Suprapubic skin (tissue), 4 donors: ENCODE measurements at regions not wholly inside any gene's neighbourhood (a gene's known extent, or its start where the extent isn't known, plus 50 kb on each side); places are given as distances from the start of the nearest gene placed in this dataset.

Experiments used
- POLR2A ChIP-seq, 2 donors: fragments of 450-650 bp; IDR thresholded peaks; one replicate each; pipeline ENCODE4 v1.6.1; 2017; ENCODE audit warnings: antibody characterized with exemption in 2 of 2, mild to moderate bottlenecking in 2 of 2, moderate library complexity in 2 of 2
- POLR2AphosphoS5 ChIP-seq, 3 donors: sonication (generic); formaldehyde crosslinking; IDR thresholded peaks; one replicate each; pipeline ENCODE4 v1.6.1; 2017; ENCODE audit warnings: antibody characterized with exemption in 3 of 3
- TF ChIP-seq, protein P1 (sequence below), 2 donors: fragments of 200-600 bp in 1 of 2; fragments of 450-650 bp in 1 of 2; sonication (generic) in 1 of 2; IDR thresholded peaks; one replicate each; pipeline ENCODE4 v1.5.1; 2016 to 2019; ENCODE audit warnings: antibody characterized with exemption in 2 of 2, mild to moderate bottlenecking in 1 of 2, moderate library complexity in 1 of 2

DNA sequence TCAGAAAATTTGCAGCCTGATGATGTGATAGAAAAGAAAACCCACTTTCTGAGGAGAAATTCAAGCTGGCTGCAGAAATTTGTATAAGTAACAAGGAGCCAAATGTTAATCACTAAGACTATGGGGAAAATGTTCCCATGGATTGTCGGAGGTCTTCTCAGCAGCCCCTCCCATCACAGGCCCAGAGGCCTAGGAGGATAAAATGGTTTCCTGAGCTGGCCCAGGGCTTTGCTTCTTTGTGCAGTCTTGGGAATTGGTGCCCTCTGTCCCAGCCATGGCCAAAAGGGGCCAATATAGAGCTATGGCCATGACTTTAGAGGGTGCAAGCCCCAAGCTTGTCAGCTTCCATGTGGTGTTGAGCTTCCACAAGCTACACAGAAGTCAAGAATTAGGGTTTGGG lies 335.9 kb downstream of the ATP23 start:
- TF ChIP-seq POLR2A (IDR thresholded peaks at IDR 0.05): no peak
- TF ChIP-seq, protein P1, sequence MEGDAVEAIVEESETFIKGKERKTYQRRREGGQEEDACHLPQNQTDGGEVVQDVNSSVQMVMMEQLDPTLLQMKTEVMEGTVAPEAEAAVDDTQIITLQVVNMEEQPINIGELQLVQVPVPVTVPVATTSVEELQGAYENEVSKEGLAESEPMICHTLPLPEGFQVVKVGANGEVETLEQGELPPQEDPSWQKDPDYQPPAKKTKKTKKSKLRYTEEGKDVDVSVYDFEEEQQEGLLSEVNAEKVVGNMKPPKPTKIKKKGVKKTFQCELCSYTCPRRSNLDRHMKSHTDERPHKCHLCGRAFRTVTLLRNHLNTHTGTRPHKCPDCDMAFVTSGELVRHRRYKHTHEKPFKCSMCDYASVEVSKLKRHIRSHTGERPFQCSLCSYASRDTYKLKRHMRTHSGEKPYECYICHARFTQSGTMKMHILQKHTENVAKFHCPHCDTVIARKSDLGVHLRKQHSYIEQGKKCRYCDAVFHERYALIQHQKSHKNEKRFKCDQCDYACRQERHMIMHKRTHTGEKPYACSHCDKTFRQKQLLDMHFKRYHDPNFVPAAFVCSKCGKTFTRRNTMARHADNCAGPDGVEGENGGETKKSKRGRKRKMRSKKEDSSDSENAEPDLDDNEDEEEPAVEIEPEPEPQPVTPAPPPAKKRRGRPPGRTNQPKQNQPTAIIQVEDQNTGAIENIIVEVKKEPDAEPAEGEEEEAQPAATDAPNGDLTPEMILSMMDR (IDR thresholded peaks at IDR 0.05): no peak
- TF ChIP-seq POLR2AphosphoS5 (IDR thresholded peaks at IDR 0.05): no peak
